ENCODE measurements at regions not wholly inside any gene's neighbourhood (a gene's known extent, or its start where the extent isn't known, plus 50 kb on each side); places are given as distances from the start of the nearest gene placed in this dataset.
A peak's percentile ranks its signal among the peaks of the same experiment; 100 is the strongest.

- no peak overlapping the region for H3K4ac ChIP-seq (ENCODE audit: low read depth, low read length)
- H3K4me2 ChIP-seq (ENCODE audit: low read length), result no peak overlapping the region
- H3K23ac ChIP-seq (ENCODE audit: low read length), result no peak overlapping the region
- H3K27me3 ChIP-seq (ENCODE audit: insufficient read depth, low read length, poor library complexity), result no peaks in the 10 kb centered on the region
- no peak overlapping the region for H3K56ac ChIP-seq (ENCODE audit: low read length)
- H4K5ac ChIP-seq (ENCODE audit: low read length), result no peak overlapping the region
- no peak for DNase-seq
- peak overlapping the region; percentile 28 for H3K18ac ChIP-seq (ENCODE audit: low read length)
- H3K79me1 ChIP-seq (ENCODE audit: low read length), result no peaks in the 10 kb centered on the region
- H3K79me2 ChIP-seq (ENCODE audit: control insufficient read depth, insufficient read depth, low read length), result no peaks in the 10 kb centered on the region
- H2BK15ac ChIP-seq (replicated peaks; ENCODE audit: low read depth), result no peak overlapping the region
- H4K8ac ChIP-seq (ENCODE audit: low read depth, low read length), result no peak overlapping the region
- H3K27ac ChIP-seq (ENCODE audit: low read depth, low read length), result no peak overlapping the region
- no peaks in the 10 kb centered on the region for H3K36me3 ChIP-seq (ENCODE audit: control insufficient read depth, insufficient read depth, low read length)
- H2BK5ac ChIP-seq (ENCODE audit: low read length), result no peak overlapping the region
- no peaks in the 10 kb centered on the region for H3K4me1 ChIP-seq (ENCODE audit: control insufficient read depth, low read depth, low read length)
- no peak overlapping the region for H3K4me3 ChIP-seq (ENCODE audit: low read length)
- H2BK120ac ChIP-seq (ENCODE audit: low read depth, low read length), result no peak overlapping the region
- H3K9ac ChIP-seq (ENCODE audit: low read length), result no peak overlapping the region
- WGBS (ENCODE audit: extremely low coverage, insufficient coverage, low lambda C conversion rate), result no CpG with 5 or more reads among the region's 2 CpGs
- no peak overlapping the region for H2AK5ac ChIP-seq (ENCODE audit: low read length)
Observed at GRCh38 chr5:58016877-58017276, 443.0 kb downstream of the PLK2 start.

- H2BK5ac ChIP-seq (ENCODE audit: low read length), result no peak overlapping the region
- no peak overlapping the region for H3K23ac ChIP-seq (ENCODE audit: low read length)
- no peak overlapping the region for H2AK5ac ChIP-seq (ENCODE audit: low read length)
- no peaks in the 10 kb centered on the region for H3K36me3 ChIP-seq (ENCODE audit: control insufficient read depth, insufficient read depth, low read length)
- no peak overlapping the region for H3K9ac ChIP-seq (ENCODE audit: low read length)
- no peaks in the 10 kb centered on the region for H3K79me1 ChIP-seq (ENCODE audit: low read length)
- H3K56ac ChIP-seq (ENCODE audit: low read length), result no peak overlapping the region
- no peak overlapping the region for H3K4ac ChIP-seq (ENCODE audit: low read depth, low read length)
- H4K8ac ChIP-seq (ENCODE audit: low read depth, low read length), result no peak overlapping the region
- peak overlapping the region; percentile 64 for H3K18ac ChIP-seq (ENCODE audit: low read length)
- no peaks in the 10 kb centered on the region for H3K4me1 ChIP-seq (ENCODE audit: control insufficient read depth, low read depth, low read length)
- no peaks in the 10 kb centered on the region for H3K79me2 ChIP-seq (ENCODE audit: control insufficient read depth, insufficient read depth, low read length)
- no peak for DNase-seq
- H3K27me3 ChIP-seq (ENCODE audit: insufficient read depth, low read length, poor library complexity), result no peaks in the 10 kb centered on the region
- WGBS (ENCODE audit: extremely low coverage, insufficient coverage, low lambda C conversion rate), result no CpG with 5 or more reads among the region's 6 CpGs
- H2BK120ac ChIP-seq (ENCODE audit: low read depth, low read length), result peak overlapping the region; percentile 85
- no peak overlapping the region for H3K27ac ChIP-seq (ENCODE audit: low read depth, low read length)
- no peak overlapping the region for H3K4me2 ChIP-seq (ENCODE audit: low read length)
- H3K4me3 ChIP-seq (ENCODE audit: low read length), result no peak overlapping the region
- no peak overlapping the region for H4K5ac ChIP-seq (ENCODE audit: low read length)
- no peak overlapping the region for H2BK15ac ChIP-seq (replicated peaks; ENCODE audit: low read depth)
Observed at GRCh38 chr5:58016358-58016757, 443.5 kb downstream of the PLK2 start.

- Histone ChIP-seq H4K5ac (ENCODE audit: low read length) (no peak overlapping the region), H3K27ac (ENCODE audit: low read depth, low read length) (no peak overlapping the region), H2BK15ac (replicated peaks; ENCODE audit: low read depth) (no peak overlapping the region), H3K23ac (ENCODE audit: low read length) (no peak overlapping the region), H3K18ac (ENCODE audit: low read length) (no peak overlapping the region), H3K56ac (ENCODE audit: low read length) (no peak overlapping the region), H3K4me2 (ENCODE audit: low read length) (no peak overlapping the region), H3K4me3 (ENCODE audit: low read length) (no peak overlapping the region), H2BK5ac (ENCODE audit: low read length) (no peak overlapping the region), H3K4me1 (ENCODE audit: control insufficient read depth, low read depth, low read length) (no peaks in the 10 kb centered on the region), H3K79me2 (ENCODE audit: control insufficient read depth, insufficient read depth, low read length) (no peaks in the 10 kb centered on the region), H3K79me1 (ENCODE audit: low read length) (no peaks in the 10 kb centered on the region), H3K36me3 (ENCODE audit: control insufficient read depth, insufficient read depth, low read length) (no peaks in the 10 kb centered on the region), H3K27me3 (ENCODE audit: insufficient read depth, low read length, poor library complexity) (no peaks in the 10 kb centered on the region), H3K4ac (ENCODE audit: low read depth, low read length) (no peak overlapping the region), H2BK120ac (ENCODE audit: low read depth, low read length) (no peak overlapping the region), H3K9ac (ENCODE audit: low read length) (no peak overlapping the region), H4K8ac (ENCODE audit: low read depth, low read length) (no peak overlapping the region), H2AK5ac (ENCODE audit: low read length) (no peak overlapping the region)
- WGBS (ENCODE audit: extremely low coverage, insufficient coverage, low lambda C conversion rate), result no CpG with 5 or more reads among the region's 3 CpGs
- no peak for DNase-seq
Observed at GRCh38 chr5:58015175-58015574, 444.7 kb downstream of the PLK2 start.

GRCh38 chr5:58013542-58014258, 446.2 kb downstream of the PLK2 start:
- H3K23ac ChIP-seq (ENCODE audit: low read length), result no peak overlapping the region
- H4K8ac ChIP-seq (ENCODE audit: low read depth, low read length), result no peak overlapping the region
- H2BK5ac ChIP-seq (ENCODE audit: low read length), result no peak overlapping the region
- H3K56ac ChIP-seq (ENCODE audit: low read length), result no peak overlapping the region
- no peak overlapping the region for H4K5ac ChIP-seq (ENCODE audit: low read length)
- no CpG with 5 or more reads among the region's 9 CpGs for WGBS (ENCODE audit: extremely low coverage, insufficient coverage, low lambda C conversion rate)
- no peak overlapping the region for H3K4me3 ChIP-seq (ENCODE audit: low read length)
- H3K36me3 ChIP-seq (ENCODE audit: control insufficient read depth, insufficient read depth, low read length), result no peaks in the 10 kb centered on the region
- no peak overlapping the region for H3K18ac ChIP-seq (ENCODE audit: low read length)
- H3K27ac ChIP-seq (ENCODE audit: low read depth, low read length), result no peak overlapping the region
- no peaks in the 10 kb centered on the region for H3K27me3 ChIP-seq (ENCODE audit: insufficient read depth, low read length, poor library complexity)
- H3K79me2 ChIP-seq (ENCODE audit: control insufficient read depth, insufficient read depth, low read length), result no peaks in the 10 kb centered on the region
- H2AK5ac ChIP-seq (ENCODE audit: low read length), result no peak overlapping the region
- no peak overlapping the region for H3K4ac ChIP-seq (ENCODE audit: low read depth, low read length)
- H3K4me2 ChIP-seq (ENCODE audit: low read length), result no peak overlapping the region
- H3K9ac ChIP-seq (ENCODE audit: low read length), result no peak overlapping the region
- no peaks in the 10 kb centered on the region for H3K4me1 ChIP-seq (ENCODE audit: control insufficient read depth, low read depth, low read length)
- H2BK120ac ChIP-seq (ENCODE audit: low read depth, low read length), result no peak overlapping the region
- H3K79me1 ChIP-seq (ENCODE audit: low read length), result no peaks in the 10 kb centered on the region
- H2BK15ac ChIP-seq (replicated peaks; ENCODE audit: low read depth), result no peak overlapping the region
- peak; percentile 45 for DNase-seq

GRCh38 chr5:58012801-58013315, 447.0 kb downstream of the PLK2 start:
- H3K79me2 ChIP-seq (ENCODE audit: control insufficient read depth, insufficient read depth, low read length), result no peaks in the 10 kb centered on the region
- DNase-seq, result no peak
- H3K4me2 ChIP-seq (ENCODE audit: low read length), result no peak overlapping the region
- no CpG with 5 or more reads among the region's 3 CpGs for WGBS (ENCODE audit: extremely low coverage, insufficient coverage, low lambda C conversion rate)
- H3K4me1 ChIP-seq (ENCODE audit: control insufficient read depth, low read depth, low read length), result no peaks in the 10 kb centered on the region
- no peak overlapping the region for H2AK5ac ChIP-seq (ENCODE audit: low read length)
- no peak overlapping the region for H4K5ac ChIP-seq (ENCODE audit: low read length)
- H3K56ac ChIP-seq (ENCODE audit: low read length), result no peak overlapping the region
- H3K36me3 ChIP-seq (ENCODE audit: control insufficient read depth, insufficient read depth, low read length), result no peaks in the 10 kb centered on the region
- H3K4me3 ChIP-seq (ENCODE audit: low read length), result no peak overlapping the region
- no peak overlapping the region for H3K18ac ChIP-seq (ENCODE audit: low read length)
- H3K4ac ChIP-seq (ENCODE audit: low read depth, low read length), result no peak overlapping the region
- no peak overlapping the region for H2BK5ac ChIP-seq (ENCODE audit: low read length)
- no peaks in the 10 kb centered on the region for H3K27me3 ChIP-seq (ENCODE audit: insufficient read depth, low read length, poor library complexity)
- H2BK15ac ChIP-seq (replicated peaks; ENCODE audit: low read depth), result no peak overlapping the region
- H4K8ac ChIP-seq (ENCODE audit: low read depth, low read length), result no peak overlapping the region
- no peak overlapping the region for H2BK120ac ChIP-seq (ENCODE audit: low read depth, low read length)
- no peaks in the 10 kb centered on the region for H3K79me1 ChIP-seq (ENCODE audit: low read length)
- no peak overlapping the region for H3K23ac ChIP-seq (ENCODE audit: low read length)
- no peak overlapping the region for H3K9ac ChIP-seq (ENCODE audit: low read length)
- H3K27ac ChIP-seq (ENCODE audit: low read depth, low read length), result no peak overlapping the region

- DNase-seq, result no peak
- Histone ChIP-seq H3K9ac (ENCODE audit: low read length) (no peak overlapping the region), H2BK5ac (ENCODE audit: low read length) (no peak overlapping the region), H3K18ac (ENCODE audit: low read length) (no peak overlapping the region), H4K5ac (ENCODE audit: low read length) (no peak overlapping the region), H2BK15ac (replicated peaks; ENCODE audit: low read depth) (no peak overlapping the region), H3K56ac (ENCODE audit: low read length) (no peak overlapping the region), H3K79me2 (ENCODE audit: control insufficient read depth, insufficient read depth, low read length) (no peaks in the 10 kb centered on the region), H2AK5ac (ENCODE audit: low read length) (no peak overlapping the region), H3K4me3 (ENCODE audit: low read length) (no peak overlapping the region), H3K23ac (ENCODE audit: low read length) (no peak overlapping the region), H3K36me3 (ENCODE audit: control insufficient read depth, insufficient read depth, low read length) (no peaks in the 10 kb centered on the region), H4K8ac (ENCODE audit: low read depth, low read length) (no peak overlapping the region), H3K79me1 (ENCODE audit: low read length) (no peaks in the 10 kb centered on the region), H3K27ac (ENCODE audit: low read depth, low read length) (no peak overlapping the region), H3K27me3 (ENCODE audit: insufficient read depth, low read length, poor library complexity) (no peaks in the 10 kb centered on the region), H3K4ac (ENCODE audit: low read depth, low read length) (no peak overlapping the region), H2BK120ac (ENCODE audit: low read depth, low read length) (no peak overlapping the region), H3K4me2 (ENCODE audit: low read length) (no peak overlapping the region), H3K4me1 (ENCODE audit: control insufficient read depth, low read depth, low read length) (no peaks in the 10 kb centered on the region)
- no CpG with 5 or more reads among the region's 1 CpG for WGBS (ENCODE audit: extremely low coverage, insufficient coverage, low lambda C conversion rate)
Observed at GRCh38 chr5:58012102-58012501, 447.8 kb downstream of the PLK2 start.
